ENCODE measurements at regions not wholly inside any gene's neighbourhood (a gene's known extent, or its start where the extent isn't known, plus 50 kb on each side); places are given as distances from the start of the nearest gene placed in this dataset.

- ChIA-PET POLR2A (no interaction called here), CTCF (no interaction called here)
- no peak overlapping the region for H3K4me3 ChIP-seq (ENCODE audit: control insufficient read depth in 1 of 7, extremely low read depth in 1 of 7, insufficient read depth in 4 of 7, low read depth in 2 of 7, low read length in 6 of 7)
- H3K27ac ChIP-seq (ENCODE audit: insufficient read depth in 1 of 2, low read depth in 1 of 2, low read length in 2 of 2, poor library complexity in 1 of 2, severe bottlenecking in 2 of 2) = no peak overlapping the region
- no peaks in the 10 kb centered on the region for H3K4me1 ChIP-seq (ENCODE audit: control extremely low read depth in 1 of 4, control insufficient read depth in 4 of 4, insufficient read depth in 4 of 4, low read length in 3 of 4)
- WGBS (ENCODE audit: insufficient coverage) = no CpG with 5 or more reads among the region's 3 CpGs
- DNase-seq = no peak
- no peaks in the 10 kb centered on the region for H3K36me3 ChIP-seq (ENCODE audit: control insufficient read depth in 4 of 4, insufficient read depth in 4 of 4, low read length in 3 of 4)
- H3K9me3 ChIP-seq (ENCODE audit: control extremely low read depth in 1 of 5, control insufficient read depth in 4 of 5, insufficient read depth in 2 of 5, low read depth in 1 of 5, low read length in 4 of 5) = no peaks in the 10 kb centered on the region
- no peaks in the 10 kb centered on the region for H3K27me3 ChIP-seq (replicated peaks in 2 of 5; ENCODE audit: control insufficient read depth in 4 of 5, insufficient read depth in 5 of 5, low read length in 4 of 5)
These were observed 687.7 kb downstream of the TRAM1L1 start for GRCh38 chr4:116397714-116398113.

- Histone ChIP-seq H3K9me3 (ENCODE audit: control extremely low read depth in 1 of 5, control insufficient read depth in 4 of 5, insufficient read depth in 2 of 5, low read depth in 1 of 5, low read length in 4 of 5) (no peaks in the 10 kb centered on the region), H3K27ac (ENCODE audit: insufficient read depth in 1 of 2, low read depth in 1 of 2, low read length in 2 of 2, poor library complexity in 1 of 2, severe bottlenecking in 2 of 2) (no peak overlapping the region), H3K27me3 (replicated peaks in 2 of 5; ENCODE audit: control insufficient read depth in 4 of 5, insufficient read depth in 5 of 5, low read length in 4 of 5) (no peaks in the 10 kb centered on the region), H3K4me1 (ENCODE audit: control extremely low read depth in 1 of 4, control insufficient read depth in 4 of 4, insufficient read depth in 4 of 4, low read length in 3 of 4) (no peaks in the 10 kb centered on the region), H3K4me3 (ENCODE audit: control insufficient read depth in 1 of 7, extremely low read depth in 1 of 7, insufficient read depth in 4 of 7, low read depth in 2 of 7, low read length in 6 of 7) (no peak overlapping the region), H3K36me3 (ENCODE audit: control insufficient read depth in 4 of 4, insufficient read depth in 4 of 4, low read length in 3 of 4) (no peaks in the 10 kb centered on the region)
- ChIA-PET POLR2A (no interaction called here), CTCF (no interaction called here)
- DNase-seq = no peak
These were observed 688.1 kb downstream of the TRAM1L1 start for GRCh38 chr4:116397291-116397690.

GRCh38 chr4:116395408-116395807, 690.0 kb downstream of the TRAM1L1 start:
- WGBS (ENCODE audit: insufficient coverage) = 100% methylated on average over 1 of the region's 3 CpGs

GRCh38 chr4:116391020-116391419, 694.4 kb downstream of the TRAM1L1 start:
- CTCF ChIA-PET = interaction anchor here (0.9 kb wide), 1 partner anchor 14 kb away, joined by 3 read pairs; no protein-coding TSS in a partner anchor
- POLR2A ChIA-PET = no interaction called here
- Histone ChIP-seq H3K27ac (ENCODE audit: insufficient read depth in 1 of 2, low read depth in 1 of 2, low read length in 2 of 2, poor library complexity in 1 of 2, severe bottlenecking in 2 of 2) (no peak overlapping the region), H3K27me3 (replicated peaks in 2 of 5; ENCODE audit: control insufficient read depth in 4 of 5, insufficient read depth in 5 of 5, low read length in 4 of 5) (no peaks in the 10 kb centered on the region), H3K9me3 (ENCODE audit: control extremely low read depth in 1 of 5, control insufficient read depth in 4 of 5, insufficient read depth in 2 of 5, low read depth in 1 of 5, low read length in 4 of 5) (peaks cover 0 to 1% (median 0%) of the 10 kb centered on the region in 5 experiments), H3K4me1 (ENCODE audit: control extremely low read depth in 1 of 4, control insufficient read depth in 4 of 4, insufficient read depth in 4 of 4, low read length in 3 of 4) (no peaks in the 10 kb centered on the region), H3K4me3 (ENCODE audit: control insufficient read depth in 1 of 7, extremely low read depth in 1 of 7, insufficient read depth in 4 of 7, low read depth in 2 of 7, low read length in 6 of 7) (no peak overlapping the region), H3K36me3 (ENCODE audit: control insufficient read depth in 4 of 4, insufficient read depth in 4 of 4, low read length in 3 of 4) (no peaks in the 10 kb centered on the region)
- DNase-seq = no peak
- 17% methylated on average over 1 of the region's 2 CpGs for WGBS (ENCODE audit: insufficient coverage)

More at GRCh38 chr4:116395408-116395807, 690.0 kb downstream of the TRAM1L1 start:
- no peaks in the 10 kb centered on the region for H3K27me3 ChIP-seq (replicated peaks in 2 of 5; ENCODE audit: control insufficient read depth in 4 of 5, insufficient read depth in 5 of 5, low read length in 4 of 5)
- ChIA-PET POLR2A (no interaction called here), CTCF (no interaction called here)
- H3K36me3 ChIP-seq (ENCODE audit: control insufficient read depth in 4 of 4, insufficient read depth in 4 of 4, low read length in 3 of 4) = no peaks in the 10 kb centered on the region
- DNase-seq = no peak
- H3K27ac ChIP-seq (ENCODE audit: insufficient read depth in 1 of 2, low read depth in 1 of 2, low read length in 2 of 2, poor library complexity in 1 of 2, severe bottlenecking in 2 of 2) = no peak overlapping the region
- no peak overlapping the region for H3K4me3 ChIP-seq (ENCODE audit: control insufficient read depth in 1 of 7, extremely low read depth in 1 of 7, insufficient read depth in 4 of 7, low read depth in 2 of 7, low read length in 6 of 7)
- H3K9me3 ChIP-seq (ENCODE audit: control extremely low read depth in 1 of 5, control insufficient read depth in 4 of 5, insufficient read depth in 2 of 5, low read depth in 1 of 5, low read length in 4 of 5) = no peaks in the 10 kb centered on the region
- H3K4me1 ChIP-seq (ENCODE audit: control extremely low read depth in 1 of 4, control insufficient read depth in 4 of 4, insufficient read depth in 4 of 4, low read length in 3 of 4) = no peaks in the 10 kb centered on the region

GRCh38 chr4:116389139-116389538, 696.2 kb downstream of the TRAM1L1 start:
- Histone ChIP-seq H3K27ac (ENCODE audit: insufficient read depth in 1 of 2, low read depth in 1 of 2, low read length in 2 of 2, poor library complexity in 1 of 2, severe bottlenecking in 2 of 2) (no peak overlapping the region), H3K27me3 (replicated peaks in 2 of 5; ENCODE audit: control insufficient read depth in 4 of 5, insufficient read depth in 5 of 5, low read length in 4 of 5) (no peaks in the 10 kb centered on the region), H3K4me1 (ENCODE audit: control extremely low read depth in 1 of 4, control insufficient read depth in 4 of 4, insufficient read depth in 4 of 4, low read length in 3 of 4) (no peaks in the 10 kb centered on the region), H3K36me3 (ENCODE audit: control insufficient read depth in 4 of 4, insufficient read depth in 4 of 4, low read length in 3 of 4) (no peaks in the 10 kb centered on the region), H3K4me3 (ENCODE audit: control insufficient read depth in 1 of 7, extremely low read depth in 1 of 7, insufficient read depth in 4 of 7, low read depth in 2 of 7, low read length in 6 of 7) (no peak overlapping the region), H3K9me3 (ENCODE audit: control extremely low read depth in 1 of 5, control insufficient read depth in 4 of 5, insufficient read depth in 2 of 5, low read depth in 1 of 5, low read length in 4 of 5) (peaks cover 0 to 1% (median 0%) of the 10 kb centered on the region in 5 experiments)
- ChIA-PET POLR2A (no interaction called here), CTCF (no interaction called here)
- 100% methylated on average over 1 of the region's 2 CpGs for WGBS (ENCODE audit: insufficient coverage)
- DNase-seq = no peak

- Histone ChIP-seq H3K9me3 (ENCODE audit: control extremely low read depth in 1 of 5, control insufficient read depth in 4 of 5, insufficient read depth in 2 of 5, low read depth in 1 of 5, low read length in 4 of 5) (peaks cover 0 to 1% (median 0%) of the 10 kb centered on the region in 5 experiments), H3K4me3 (ENCODE audit: control insufficient read depth in 1 of 7, extremely low read depth in 1 of 7, insufficient read depth in 4 of 7, low read depth in 2 of 7, low read length in 6 of 7) (no peak overlapping the region), H3K27me3 (replicated peaks in 2 of 5; ENCODE audit: control insufficient read depth in 4 of 5, insufficient read depth in 5 of 5, low read length in 4 of 5) (no peaks in the 10 kb centered on the region), H3K36me3 (ENCODE audit: control insufficient read depth in 4 of 4, insufficient read depth in 4 of 4, low read length in 3 of 4) (no peaks in the 10 kb centered on the region), H3K4me1 (ENCODE audit: control extremely low read depth in 1 of 4, control insufficient read depth in 4 of 4, insufficient read depth in 4 of 4, low read length in 3 of 4) (no peaks in the 10 kb centered on the region), H3K27ac (ENCODE audit: insufficient read depth in 1 of 2, low read depth in 1 of 2, low read length in 2 of 2, poor library complexity in 1 of 2, severe bottlenecking in 2 of 2) (no peak overlapping the region)
- no peak for DNase-seq
- ChIA-PET CTCF (no interaction called here), POLR2A (no interaction called here)
- WGBS (ENCODE audit: insufficient coverage) = 100% methylated on average over 1 of the region's 2 CpGs
These were observed 697.4 kb downstream of the TRAM1L1 start for GRCh38 chr4:116387937-116388474.

GRCh38 chr4:116386856-116387255, 698.5 kb downstream of the TRAM1L1 start:
- Histone ChIP-seq H3K4me1 (ENCODE audit: control extremely low read depth in 1 of 4, control insufficient read depth in 4 of 4, insufficient read depth in 4 of 4, low read length in 3 of 4) (no peaks in the 10 kb centered on the region), H3K9me3 (ENCODE audit: control extremely low read depth in 1 of 5, control insufficient read depth in 4 of 5, insufficient read depth in 2 of 5, low read depth in 1 of 5, low read length in 4 of 5) (peaks cover 0 to 1% (median 0%) of the 10 kb centered on the region in 5 experiments), H3K27ac (ENCODE audit: insufficient read depth in 1 of 2, low read depth in 1 of 2, low read length in 2 of 2, poor library complexity in 1 of 2, severe bottlenecking in 2 of 2) (no peak overlapping the region), H3K4me3 (ENCODE audit: control insufficient read depth in 1 of 7, extremely low read depth in 1 of 7, insufficient read depth in 4 of 7, low read depth in 2 of 7, low read length in 6 of 7) (no peak overlapping the region), H3K27me3 (replicated peaks in 2 of 5; ENCODE audit: control insufficient read depth in 4 of 5, insufficient read depth in 5 of 5, low read length in 4 of 5) (no peaks in the 10 kb centered on the region), H3K36me3 (ENCODE audit: control insufficient read depth in 4 of 4, insufficient read depth in 4 of 4, low read length in 3 of 4) (no peaks in the 10 kb centered on the region)
- ChIA-PET CTCF (no interaction called here), POLR2A (no interaction called here)
- no CpG with 5 or more reads among the region's 1 CpG for WGBS (ENCODE audit: insufficient coverage)
- DNase-seq = no peak

All from common myeloid progenitor, CD34-positive (primary cell).